ENCODE measurements at regions not wholly inside any gene's neighbourhood (a gene's known extent, or its start where the extent isn't known, plus 50 kb on each side); places are given as distances from the start of the nearest gene placed in this dataset.

DNA sequence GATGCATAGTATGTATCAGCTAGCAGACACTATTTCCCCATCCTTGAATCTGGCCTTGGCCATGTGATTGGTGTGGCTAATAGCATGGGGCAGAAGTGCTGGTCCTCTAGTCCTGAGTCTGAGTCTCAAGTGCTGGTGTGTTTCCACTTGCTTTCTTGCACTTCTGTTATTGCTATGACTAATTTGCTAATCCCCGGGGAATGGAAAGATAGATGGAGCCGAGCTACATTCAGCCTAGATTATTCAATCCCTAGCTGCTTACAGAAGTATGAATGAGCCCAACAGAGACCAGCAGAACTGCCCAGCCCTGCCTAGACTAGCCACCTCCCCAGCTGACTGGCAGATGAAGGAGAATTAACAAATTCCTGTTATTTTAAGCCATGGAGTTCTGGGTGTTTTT lies 53.2 kb upstream of the SYPL1 start:
- DNase-seq = no peak

DNA sequence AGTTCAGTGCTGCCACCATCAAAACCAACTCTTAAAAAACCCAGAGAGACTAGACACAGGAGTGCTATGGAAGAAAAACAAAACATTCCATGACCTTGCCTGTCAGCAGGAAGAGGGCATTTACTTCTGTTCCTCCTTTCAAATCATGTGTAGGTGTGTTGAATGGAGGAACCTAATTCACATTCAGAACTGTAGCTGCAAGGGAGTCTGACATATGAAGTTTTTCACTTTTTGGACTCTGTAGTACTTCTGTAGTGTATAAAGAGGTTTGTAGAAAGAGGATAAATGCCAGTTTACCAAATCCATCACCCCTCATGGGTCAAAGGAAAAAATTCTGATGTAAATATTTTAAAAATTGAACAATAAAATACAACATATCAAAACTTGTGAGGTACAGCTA lies 51.1 kb upstream of the SYPL1 start:
- no peak for DNase-seq
